Small intestine (tissue), 7 donors: ENCODE measurements at regions not wholly inside any gene's neighbourhood (a gene's known extent, or its start where the extent isn't known, plus 50 kb on each side); places are given as distances from the start of the nearest gene placed in this dataset.

Experiments used
- DNase-seq, 2 donors: peaks; one replicate each; pipeline versions ENCODE4 v3.0.0 to v3.0.0-alpha.2; 2013
- FAIRE-seq: peaks from 2 replicates; lab custom pipeline; 2012; peaks lifted over from hg19 to GRCh38; lab: Jason Lieb, UNC
- H3K27ac ChIP-seq, 3 donors: one replicate each; pipeline ENCODE4 v1.5.1; 2013; ENCODE audit warnings: low read length in 2 of 3, mild to moderate bottlenecking in 2 of 3, control low read depth in 1 of 3, inconsistent platforms in 1 of 3, low read depth in 1 of 3, moderate library complexity in 1 of 3
- H3K27me3 ChIP-seq, 3 donors: one replicate each; pipeline ENCODE4 v1.6.1; 2013; ENCODE audit warnings: low read length in 3 of 3, inconsistent platforms in 1 of 3; ENCODE audit not compliant: control insufficient read depth in 3 of 3, insufficient read depth in 3 of 3
- H3K36me3 ChIP-seq, 3 donors: one replicate each; pipeline ENCODE4 v1.6.1; 2013; ENCODE audit warnings: low read length in 3 of 3, inconsistent platforms in 1 of 3, low read depth in 1 of 3, mild to moderate bottlenecking in 1 of 3, moderate library complexity in 1 of 3; ENCODE audit not compliant: control insufficient read depth in 3 of 3, insufficient read depth in 2 of 3
- H3K4me1 ChIP-seq, 3 donors: one replicate each; pipeline ENCODE4 v1.6.1; 2013; ENCODE audit warnings: low read length in 2 of 3, inconsistent platforms in 1 of 3, low read depth in 1 of 3, mild to moderate bottlenecking in 1 of 3, moderate library complexity in 1 of 3; ENCODE audit not compliant: control insufficient read depth in 3 of 3, insufficient read depth in 2 of 3
- H3K4me3 ChIP-seq, 3 donors: one replicate each; pipeline ENCODE4 v1.5.1; 2013; ENCODE audit warnings: low read length in 3 of 3, control low read depth in 1 of 3, inconsistent platforms in 1 of 3, low read depth in 1 of 3, mild to moderate bottlenecking in 1 of 3, moderate library complexity in 1 of 3
- H3K9me3 ChIP-seq, 2 donors: one replicate each; pipeline ENCODE4 v1.6.1; 2013; ENCODE audit warnings: low read depth in 1 of 2, low read length in 1 of 2; ENCODE audit not compliant: control insufficient read depth in 2 of 2, insufficient read depth in 1 of 2
- WGBS, 3 donors: extraction: QIAGEN DNeasy Blood & Tissue Kit; methylation state at CpG; one replicate each; pipeline ENCODE4 v1.1.7; 2013; 5-methylcytosine and 5-hydroxymethylcytosine counted together
- donor health status: healthy with polysubstance abuse.
- donor health status: control.
- donor health status: control.
- donor health status: Bipolar disorder and iron deficiency.
- donor health status: healthy.

DNA sequence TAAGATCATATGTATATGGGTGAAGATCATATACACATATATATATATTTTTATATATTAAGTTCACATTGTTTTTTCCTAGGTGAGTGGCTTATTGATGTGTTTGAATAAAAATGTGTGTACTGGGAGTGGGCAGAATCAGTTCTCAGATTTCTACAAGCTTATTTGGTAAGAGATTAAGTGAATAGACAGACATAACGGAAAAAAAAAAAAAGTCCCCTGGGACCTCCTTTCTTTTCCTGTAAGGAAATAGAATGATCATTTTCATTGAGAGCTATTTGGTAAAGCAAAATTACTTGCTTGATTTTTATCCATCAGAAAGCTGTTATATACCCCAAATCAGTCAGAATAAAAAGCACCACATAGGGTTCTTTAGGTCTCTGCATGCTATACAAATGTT lies 597.7 kb downstream of the PCDH18 start:
- H3K27me3 ChIP-seq = no peaks in the 10 kb centered on the region
- DNase-seq = no peak
- H3K9me3 ChIP-seq = peaks cover 0 to 3% of the 10 kb centered on the region in 2 donors
- H3K4me3 ChIP-seq = no peak overlapping the region
- H3K27ac ChIP-seq = no peak overlapping the region
- H3K4me1 ChIP-seq = no peaks in the 10 kb centered on the region
- WGBS, 3 donors = 38 to 56% (median 40%) methylated on average over 1 of the region's 1 CpG
- no peak for FAIRE-seq
- H3K36me3 ChIP-seq = no peaks in the 10 kb centered on the region

DNA sequence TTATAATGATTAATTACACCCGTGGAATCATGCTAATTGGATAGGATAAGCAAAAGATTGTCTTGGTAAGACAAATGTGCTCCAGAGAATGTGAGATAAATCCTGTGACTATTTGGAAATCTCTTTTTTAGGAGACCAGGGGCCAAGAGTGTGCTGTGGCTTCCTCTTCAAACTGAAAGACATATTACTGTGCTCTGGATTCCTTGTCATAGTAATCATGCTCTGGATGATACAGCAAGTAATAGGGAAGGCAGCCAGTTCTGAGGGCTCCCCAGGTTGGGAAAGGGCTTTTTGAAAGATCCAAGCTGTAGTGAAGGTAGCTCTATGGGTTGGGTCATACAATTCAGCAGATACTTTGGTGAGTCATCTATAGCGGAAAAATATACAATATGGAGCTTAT lies 600.5 kb downstream of the PCDH18 start:
- FAIRE-seq = no peak
- Histone ChIP-seq H3K36me3 (no peaks in the 10 kb centered on the region), H3K27ac (no peak overlapping the region), H3K4me3 (no peak overlapping the region), H3K4me1 (no peaks in the 10 kb centered on the region), H3K9me3 (peaks cover 0 to 11% of the 10 kb centered on the region in 2 donors), H3K27me3 (no peaks in the 10 kb centered on the region)
- WGBS, 3 donors = 54 to 76% (median 55%) methylated on average over 2 of the region's 2 CpGs
- DNase-seq = no peak

DNA sequence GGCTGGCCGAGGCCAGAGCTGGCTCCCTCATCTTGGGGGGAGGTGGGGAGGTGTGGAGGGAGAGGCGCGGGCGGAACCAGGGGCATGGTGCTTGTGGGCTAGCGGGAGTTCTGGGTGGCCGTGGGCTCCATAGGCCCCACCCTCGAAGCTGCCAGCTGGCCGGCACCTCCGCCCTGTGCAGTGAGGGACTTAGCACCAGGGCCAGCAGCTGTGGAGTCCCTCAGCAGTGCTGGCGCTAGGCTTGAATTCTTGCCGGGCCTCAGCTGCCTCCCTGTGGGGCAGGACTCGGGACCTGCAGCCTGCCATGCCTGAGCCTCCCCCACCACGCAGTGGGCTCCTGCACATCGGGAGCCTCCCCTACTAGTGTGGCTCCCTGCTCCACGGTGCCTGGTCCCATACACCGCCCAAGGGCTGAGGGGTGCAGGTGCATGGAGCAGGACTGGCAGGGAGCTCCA lies 603.3 kb downstream of the PCDH18 start:
- no peak for FAIRE-seq
- 88 to 92% (median 91%) methylated on average over 16 of the region's 16 CpGs for WGBS, 3 donors
- Histone ChIP-seq H3K4me1 (no peaks in the 10 kb centered on the region), H3K9me3 (peaks cover 0 to 11% of the 10 kb centered on the region in 2 donors), H3K27me3 (no peaks in the 10 kb centered on the region), H3K4me3 (no peak overlapping the region), H3K36me3 (no peaks in the 10 kb centered on the region), H3K27ac (no peak overlapping the region)
- no peak for DNase-seq

DNA sequence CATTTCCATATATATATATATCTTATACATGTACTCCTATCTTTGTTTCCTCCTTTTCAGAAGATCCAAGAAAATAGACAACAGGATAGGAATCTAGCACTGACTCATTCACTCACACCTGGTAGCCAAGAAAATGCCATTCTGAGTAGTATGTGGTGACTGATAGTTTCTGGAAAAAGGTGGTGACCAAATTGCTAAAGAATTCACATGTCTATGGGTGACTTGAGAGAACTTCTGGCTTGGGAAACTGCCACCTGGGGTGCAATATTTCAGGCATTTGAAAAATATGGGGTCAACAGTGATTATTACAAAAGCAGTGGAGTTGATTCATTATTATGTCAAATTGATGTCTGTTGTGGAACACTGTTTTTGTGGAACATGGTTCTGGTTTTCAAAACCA lies 605.1 kb downstream of the PCDH18 start:
- Histone ChIP-seq H3K27ac (no peak overlapping the region), H3K27me3 (no peaks in the 10 kb centered on the region), H3K36me3 (no peaks in the 10 kb centered on the region), H3K4me3 (no peak overlapping the region), H3K9me3 (peaks cover 0 to 11% of the 10 kb centered on the region in 2 donors), H3K4me1 (no peaks in the 10 kb centered on the region)
- DNase-seq (no peak), FAIRE-seq (no peak)

DNA sequence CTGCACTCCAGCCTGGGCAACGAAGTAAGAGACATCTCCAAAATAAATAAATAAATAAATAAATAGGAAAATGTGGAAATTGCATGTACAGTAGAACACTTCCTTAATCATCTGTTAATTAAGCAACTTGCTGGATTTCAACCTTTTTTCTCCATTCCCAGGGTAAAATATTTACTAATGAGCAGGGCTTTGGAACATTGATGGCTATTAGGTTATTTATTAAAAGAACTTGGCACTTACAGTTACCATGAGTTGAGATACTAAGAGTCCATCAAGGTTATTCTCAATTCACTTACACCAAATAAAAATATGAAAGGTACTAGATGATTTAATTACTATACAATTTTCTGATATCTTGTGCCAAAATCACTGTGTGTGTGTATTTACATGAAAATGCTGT lies 607.1 kb downstream of the PCDH18 start:
- Histone ChIP-seq H3K4me1 (no peaks in the 10 kb centered on the region), H3K27me3 (no peaks in the 10 kb centered on the region), H3K36me3 (no peaks in the 10 kb centered on the region), H3K27ac (no peak overlapping the region), H3K4me3 (no peak overlapping the region), H3K9me3 (peaks cover 0 to 11% of the 10 kb centered on the region in 2 donors)
- 79 to 86% (median 86%) methylated on average over 1 of the region's 1 CpG for WGBS, 3 donors
- FAIRE-seq (no peak), DNase-seq (no peak)

DNA sequence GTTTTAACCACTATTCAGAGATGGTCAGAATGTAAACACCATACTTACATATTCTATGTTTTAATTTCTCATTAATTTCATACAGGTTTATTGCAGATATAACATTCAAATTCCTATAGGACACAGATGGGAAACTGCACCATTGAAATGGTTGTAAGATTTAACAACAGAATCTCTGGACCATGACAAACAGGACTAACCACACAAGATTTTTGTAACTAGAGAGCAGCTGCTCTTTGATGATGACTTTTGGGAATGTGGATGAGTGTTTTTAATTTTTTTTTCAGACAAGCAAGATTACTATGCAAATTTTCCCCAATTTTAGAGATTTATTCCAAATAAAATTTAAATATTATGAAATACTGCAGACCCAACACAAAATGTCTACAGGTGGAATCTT lies 610.2 kb downstream of the PCDH18 start:
- peaks cover 0 to 7% of the 10 kb centered on the region in 2 donors for H3K9me3 ChIP-seq
- H3K27ac ChIP-seq = no peak overlapping the region
- H3K36me3 ChIP-seq = no peaks in the 10 kb centered on the region
- H3K4me1 ChIP-seq = no peaks in the 10 kb centered on the region
- DNase-seq = no peak
- FAIRE-seq = no peak
- no peaks in the 10 kb centered on the region for H3K27me3 ChIP-seq
- H3K4me3 ChIP-seq = no peak overlapping the region

DNA sequence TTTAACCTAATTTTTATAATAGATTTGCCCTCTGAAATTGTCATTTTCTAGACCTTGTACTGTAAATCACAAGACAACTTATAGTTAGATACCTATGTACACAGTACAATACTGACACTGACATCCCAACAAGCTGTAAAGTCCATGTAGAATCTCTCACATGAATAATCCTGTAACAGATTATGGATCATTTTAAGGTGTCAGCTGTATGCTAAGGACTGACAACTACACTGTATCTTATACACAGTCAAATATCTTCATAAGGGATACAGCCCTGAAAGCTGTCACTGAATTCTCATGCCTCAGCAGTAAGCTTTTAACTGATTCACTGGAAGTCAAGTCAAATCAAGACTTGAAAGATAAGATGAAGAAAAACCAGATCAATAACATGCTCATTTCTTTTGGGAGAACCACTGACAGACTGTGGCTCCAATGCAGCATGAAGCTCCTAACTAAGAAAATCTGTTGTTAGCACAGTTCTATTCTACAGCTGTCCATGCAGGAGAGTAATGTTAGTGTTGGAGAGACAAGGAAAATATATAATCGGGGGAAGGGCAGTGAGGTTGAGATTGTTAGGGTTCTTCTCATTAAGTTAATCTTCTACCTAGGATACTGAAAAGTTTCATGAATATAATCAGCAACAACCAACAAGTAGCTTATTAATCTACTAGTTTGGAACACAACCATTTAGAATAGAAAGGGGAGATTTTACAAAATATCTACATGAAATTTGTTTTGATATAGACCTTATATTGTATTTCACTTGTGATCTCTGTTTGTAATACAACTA lies 612.0 kb downstream of the PCDH18 start:
- DNase-seq (no peak), FAIRE-seq (no peak)
- WGBS, 3 donors = 74 to 94% (median 87%) methylated on average over 1 of the region's 1 CpG
- no peaks in the 10 kb centered on the region for H3K27me3 ChIP-seq
- H3K4me1 ChIP-seq = no peaks in the 10 kb centered on the region
- no peak overlapping the region for H3K4me3 ChIP-seq
- H3K9me3 ChIP-seq = peaks cover 0 to 7% of the 10 kb centered on the region in 2 donors
- no peak overlapping the region for H3K27ac ChIP-seq
- no peaks in the 10 kb centered on the region for H3K36me3 ChIP-seq

DNA sequence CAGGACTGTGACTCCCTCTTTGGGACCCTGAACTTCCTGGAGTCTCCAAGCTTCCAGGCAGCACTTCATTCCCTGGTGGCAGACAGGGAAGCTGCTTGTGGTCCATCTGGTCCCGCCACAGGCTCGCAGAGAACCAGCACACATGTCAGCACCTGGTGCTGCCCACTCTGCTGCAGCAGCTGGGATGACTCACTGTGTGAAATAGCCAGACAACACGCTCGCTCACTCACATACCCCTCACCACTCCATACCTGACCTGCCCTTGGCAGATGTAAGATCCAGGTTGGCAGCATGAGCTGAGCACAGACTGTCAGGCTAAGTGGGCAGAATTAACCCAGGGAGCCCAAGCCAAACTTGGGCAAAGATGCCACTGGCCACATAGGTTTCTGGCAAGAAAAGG lies 613.5 kb downstream of the PCDH18 start:
- no peak overlapping the region for H3K4me3 ChIP-seq
- peaks cover 0 to 7% of the 10 kb centered on the region in 2 donors for H3K9me3 ChIP-seq
- H3K27ac ChIP-seq = no peak overlapping the region
- H3K36me3 ChIP-seq = no peaks in the 10 kb centered on the region
- DNase-seq (no peak), FAIRE-seq (no peak)
- no peaks in the 10 kb centered on the region for H3K4me1 ChIP-seq
- 90 to 92% (median 91%) methylated on average over 4 of the region's 4 CpGs for WGBS, 3 donors
- no peaks in the 10 kb centered on the region for H3K27me3 ChIP-seq
